HG02973 (cell line): ENCODE measurements at regions not wholly inside any gene's neighbourhood (a gene's known extent, or its start where the extent isn't known, plus 50 kb on each side); places are given as distances from the start of the nearest gene placed in this dataset.

Experiments
- ATAC-seq: cut with Tn5 transposase; IDR thresholded peaks from one replicate; pipeline ENCODE4 v1.9.1; 2021; ENCODE audit warnings: moderate library complexity; ENCODE audit not compliant: unreplicated experiment

DNA sequence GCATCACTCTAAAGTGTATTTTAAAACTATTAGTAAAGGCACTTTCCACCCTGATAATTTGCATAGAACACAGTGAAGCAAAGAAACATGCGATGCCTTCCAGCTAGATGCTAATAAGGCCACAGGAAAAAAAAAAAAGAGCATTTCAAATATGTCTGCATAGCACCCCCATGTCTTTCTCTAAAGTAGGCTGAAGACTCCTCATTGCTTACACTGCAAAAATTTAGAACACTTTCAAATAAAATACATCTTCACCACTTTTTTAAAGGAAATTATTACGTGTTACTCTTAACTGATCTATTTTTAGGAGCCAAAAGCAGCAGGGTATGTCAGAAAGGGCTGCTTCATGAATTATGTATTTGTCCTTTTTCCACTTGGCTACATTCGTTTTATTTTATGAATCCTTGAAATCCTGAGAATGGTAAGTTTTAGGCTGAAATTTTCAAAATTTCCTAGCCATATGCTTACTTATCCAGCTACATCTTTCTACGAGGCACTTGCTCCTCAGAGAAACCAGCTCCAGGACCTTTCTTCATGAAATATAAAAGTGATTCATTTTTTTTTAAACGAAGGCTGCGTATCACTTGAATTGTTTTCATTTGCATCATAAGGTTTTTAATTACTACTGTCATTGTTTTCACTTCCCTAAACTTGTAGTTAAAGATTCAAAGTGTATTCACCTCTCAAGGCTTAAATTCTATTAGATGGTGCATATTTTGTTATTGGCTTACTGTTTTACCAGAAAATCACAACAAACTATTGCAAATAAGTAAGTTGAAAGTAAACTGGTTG is 513.0 kb downstream of the PTPRC start:
- peak; percentile 73 for ATAC-seq

- ATAC-seq, result no peak
Measured at GRCh38 chr1:199152676-199153075, 513.8 kb downstream of the PTPRC start.

DNA sequence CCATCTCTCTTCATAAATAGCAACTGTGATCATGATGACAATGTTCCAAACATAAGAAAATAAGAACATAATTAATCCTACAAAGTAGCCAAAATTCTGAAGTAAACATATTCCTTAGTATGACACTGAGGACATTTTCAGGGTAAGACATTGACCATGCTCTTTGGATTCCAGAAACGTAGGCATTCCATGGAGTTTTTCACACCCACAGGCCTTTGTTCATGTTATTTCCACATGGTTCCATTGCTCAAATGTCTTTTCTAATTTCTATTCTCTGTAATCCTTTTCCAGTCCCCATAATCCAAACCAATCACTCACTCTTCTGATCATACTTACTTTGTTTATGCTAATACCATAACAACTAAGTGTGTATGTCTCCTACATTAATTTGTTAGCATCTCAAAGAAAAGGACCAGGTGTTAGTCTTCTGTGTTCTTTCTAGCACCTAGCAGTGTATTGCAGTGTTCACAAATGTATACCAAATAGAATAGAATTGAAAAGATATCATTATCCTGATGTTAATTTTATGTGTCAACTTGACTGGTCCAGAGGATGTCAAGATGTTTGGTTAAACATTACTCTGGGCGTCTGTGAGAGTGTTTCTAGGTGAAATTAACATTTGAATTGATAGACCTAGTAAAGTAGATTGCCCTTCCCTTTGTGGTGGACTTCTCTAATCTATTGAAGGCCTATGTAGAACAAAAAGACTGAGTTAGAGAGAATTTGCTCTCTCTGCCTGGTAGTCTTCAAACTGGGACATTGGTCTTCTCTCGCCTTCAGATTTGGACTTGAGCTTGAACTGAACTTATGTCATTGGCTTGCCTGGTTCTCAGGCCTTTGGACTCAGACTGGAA is 516.6 kb downstream of the PTPRC start:
- ATAC-seq, result no peak

DNA sequence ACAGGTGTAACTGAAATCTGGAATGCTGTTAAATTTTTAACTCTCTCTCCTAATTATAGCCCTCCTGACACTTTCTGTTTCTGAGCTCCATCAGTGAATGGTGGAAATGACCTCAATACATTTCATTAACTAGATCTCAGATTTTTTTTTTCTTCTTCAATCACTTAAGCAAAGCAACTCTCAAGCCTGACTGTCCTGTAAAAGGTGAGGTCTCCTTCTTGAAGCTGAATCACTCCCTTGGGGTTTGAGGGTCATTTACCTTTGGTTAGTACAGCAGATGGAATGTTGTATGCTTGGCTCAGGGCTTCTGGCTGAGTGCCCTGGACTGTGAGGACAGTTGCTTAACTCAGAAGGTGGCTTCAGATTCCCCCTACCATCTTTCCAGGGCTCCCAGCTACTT is 518.7 kb downstream of the PTPRC start:
- no peak for ATAC-seq

DNA sequence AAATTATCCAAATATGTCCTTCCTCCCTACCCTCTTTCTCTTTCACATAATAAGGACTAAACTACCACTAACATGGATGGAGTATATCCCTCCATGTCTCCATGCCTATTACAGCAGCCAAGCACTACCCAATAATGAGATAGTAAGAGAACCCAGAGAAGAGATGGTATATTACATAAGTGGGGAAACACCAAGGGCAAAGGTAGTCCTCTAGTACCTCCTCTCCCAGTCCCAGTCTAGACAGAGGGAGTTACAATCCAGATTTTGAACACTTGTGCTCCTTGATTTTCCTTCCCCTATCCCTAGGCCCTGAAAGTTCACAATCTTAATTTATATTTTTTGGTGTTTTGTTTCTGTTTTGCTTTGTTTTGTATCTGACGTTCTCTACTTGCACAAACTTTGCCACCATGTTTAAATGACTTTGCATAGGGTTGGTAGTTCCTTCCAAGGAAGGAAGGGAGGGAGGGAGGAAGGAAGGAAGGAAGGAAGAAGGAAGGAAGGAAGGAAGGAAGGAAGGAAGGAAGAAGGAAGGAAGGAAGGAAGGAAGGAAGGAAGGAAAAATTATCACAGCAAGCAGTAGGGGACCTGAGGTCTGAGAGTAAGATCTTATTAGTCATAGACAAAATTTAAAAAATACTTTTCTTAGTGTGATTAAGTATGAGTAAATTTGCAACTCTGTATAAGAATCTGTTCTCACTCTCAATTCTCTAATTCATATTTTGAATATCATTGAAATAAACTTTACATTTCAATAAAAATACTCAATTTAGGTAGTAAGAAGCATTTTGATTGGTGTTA is 521.9 kb downstream of the PTPRC start:
- ATAC-seq, result no peak

DNA sequence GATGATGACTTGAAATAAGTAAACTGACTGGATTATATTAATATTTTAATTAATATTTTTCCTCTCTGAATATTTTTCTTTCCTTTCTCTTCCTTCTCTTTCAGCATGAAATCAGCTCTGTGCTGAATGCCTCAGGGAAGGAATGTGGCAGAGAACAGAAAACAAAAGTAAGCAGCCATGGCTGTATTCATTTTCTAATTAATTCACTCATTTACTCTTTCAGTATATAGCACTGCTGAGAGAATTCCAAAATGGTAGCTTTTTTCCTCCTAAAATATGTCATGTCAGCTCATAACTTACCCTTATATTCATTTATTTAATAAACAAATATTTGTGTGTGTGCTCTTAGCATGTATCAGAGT is 522.5 kb downstream of the PTPRC start:
- no peak for ATAC-seq

GRCh38 chr1:199161766-199162303 is 523.0 kb downstream of the PTPRC start:
- ATAC-seq, result no peak

DNA sequence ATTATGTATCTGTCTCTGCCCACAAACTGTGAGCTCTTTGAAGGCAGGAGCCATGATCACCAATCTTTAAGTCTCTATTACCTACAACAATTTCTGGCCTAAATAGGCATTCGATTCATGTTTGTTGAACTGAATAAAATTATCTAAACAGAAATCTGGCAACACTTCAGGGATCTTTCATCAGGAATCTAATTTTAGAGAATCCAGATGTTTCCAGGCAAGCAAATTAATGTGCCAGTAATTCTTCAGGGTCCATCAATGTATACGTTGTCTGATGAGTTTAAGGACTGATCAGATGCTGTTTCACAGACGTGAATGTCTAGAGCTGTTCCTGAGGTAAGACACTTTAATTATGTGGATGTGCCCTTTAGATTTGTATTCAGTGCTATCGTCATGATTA is 524.4 kb downstream of the PTPRC start:
- ATAC-seq, result no peak

- no peak for ATAC-seq
Measured at GRCh38 chr1:199163670-199164069, 524.8 kb downstream of the PTPRC start.

- no peak for ATAC-seq
Measured at GRCh38 chr1:199167460-199167859, 528.6 kb downstream of the PTPRC start.

DNA sequence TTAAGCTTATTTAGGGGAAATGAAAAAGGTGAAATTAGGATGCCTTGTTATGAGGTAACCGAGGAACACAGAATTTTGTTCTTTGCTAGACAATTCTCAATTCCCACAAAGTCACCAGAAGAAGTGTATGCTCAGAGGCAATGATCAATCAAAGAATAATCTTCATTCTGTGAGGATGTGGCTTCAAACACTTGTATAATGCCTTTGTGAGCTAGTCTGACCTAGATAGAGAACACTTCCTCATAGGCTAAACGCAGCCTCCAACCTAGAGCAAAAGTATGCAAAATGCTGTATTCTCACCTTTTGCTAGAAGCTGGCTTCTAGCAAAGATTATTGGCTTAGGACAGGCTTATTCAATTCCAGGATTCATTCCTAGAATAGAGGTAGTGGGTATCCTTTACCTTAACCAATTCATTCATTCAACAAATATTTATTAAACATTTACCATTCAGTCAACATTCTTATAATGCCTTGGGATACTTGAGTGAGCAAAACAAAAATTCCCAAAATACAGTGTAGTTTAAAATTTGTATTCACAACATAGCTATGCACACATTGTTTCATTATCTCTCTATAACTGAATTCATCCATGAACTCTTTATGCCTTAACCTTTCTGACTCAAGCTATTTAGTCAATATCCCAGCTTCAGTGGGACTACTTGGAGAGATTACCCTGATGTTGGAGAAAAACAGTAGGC is 530.2 kb downstream of the PTPRC start:
- ATAC-seq, result no peak

DNA sequence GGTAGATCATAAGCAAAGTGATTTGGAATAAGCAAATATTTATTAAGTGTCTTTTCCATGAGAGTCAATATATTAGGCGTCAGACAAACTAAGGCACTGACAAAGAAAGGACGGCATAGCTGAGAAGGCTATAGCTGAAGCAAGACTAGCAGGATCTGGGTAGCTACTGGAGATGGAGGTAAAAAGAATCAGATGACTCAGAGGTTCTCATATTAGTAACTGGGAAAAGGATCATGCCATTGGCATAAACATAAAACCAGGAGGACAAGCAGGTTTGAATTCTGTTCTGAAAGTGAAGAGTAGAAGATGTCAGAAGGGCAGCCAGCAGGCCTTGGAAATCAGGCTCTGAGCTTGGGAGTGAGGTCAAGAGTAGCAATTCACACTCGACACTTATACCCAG is 531.9 kb downstream of the PTPRC start:
- no peak for ATAC-seq

DNA sequence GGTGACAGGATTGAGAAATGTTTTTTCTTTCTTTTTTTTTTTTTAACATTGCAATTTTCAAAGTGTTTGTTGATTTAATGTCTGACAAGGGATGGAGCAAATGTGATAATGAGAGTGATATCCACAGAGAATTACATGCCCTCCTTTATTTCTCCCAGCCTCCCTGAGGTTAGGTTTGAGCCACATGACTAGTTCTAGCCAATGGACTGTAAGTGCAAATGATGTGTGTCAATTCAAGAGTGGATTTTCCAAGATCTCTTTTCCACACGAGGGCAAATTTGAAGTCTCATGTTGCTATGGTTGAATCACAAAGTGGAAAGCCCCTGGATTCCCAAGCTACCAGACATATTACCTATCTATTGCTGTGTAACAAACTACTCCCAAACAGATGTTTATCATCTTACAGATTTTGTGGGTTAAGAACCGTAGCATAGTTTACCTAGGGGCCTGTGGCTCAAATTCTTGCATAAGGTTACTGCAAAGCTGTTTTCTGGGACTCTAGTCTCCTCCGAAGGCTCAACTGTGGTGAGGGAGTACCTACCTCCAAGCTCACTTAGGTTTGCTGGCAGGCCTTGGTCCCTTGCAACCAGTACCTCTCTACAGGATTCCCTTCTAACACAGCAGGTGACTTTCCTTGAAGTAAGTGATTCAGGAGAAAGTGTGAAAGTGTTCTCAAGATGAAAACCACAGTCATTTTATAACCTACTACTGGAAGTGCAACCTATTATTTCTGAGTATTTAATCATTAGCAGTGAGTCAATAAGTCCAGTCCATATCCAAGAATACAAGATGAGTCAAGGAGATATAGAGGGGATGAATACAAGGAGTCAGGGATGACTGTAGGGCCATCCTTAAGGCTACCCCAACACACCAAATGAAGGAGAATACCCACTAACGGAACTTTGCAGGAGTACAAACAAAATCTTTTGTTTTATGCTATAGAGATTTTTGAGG is 533.6 kb downstream of the PTPRC start:
- ATAC-seq, result peak; percentile 31

GRCh38 chr1:199173356-199173755 is 534.5 kb downstream of the PTPRC start:
- peak; percentile 94 for ATAC-seq

GRCh38 chr1:199174336-199174735 is 535.5 kb downstream of the PTPRC start:
- no peak for ATAC-seq

- no peak for ATAC-seq
Measured at GRCh38 chr1:199176713-199177112, 537.9 kb downstream of the PTPRC start.

GRCh38 chr1:199177241-199177640 is 538.4 kb downstream of the PTPRC start:
- ATAC-seq, result no peak

DNA sequence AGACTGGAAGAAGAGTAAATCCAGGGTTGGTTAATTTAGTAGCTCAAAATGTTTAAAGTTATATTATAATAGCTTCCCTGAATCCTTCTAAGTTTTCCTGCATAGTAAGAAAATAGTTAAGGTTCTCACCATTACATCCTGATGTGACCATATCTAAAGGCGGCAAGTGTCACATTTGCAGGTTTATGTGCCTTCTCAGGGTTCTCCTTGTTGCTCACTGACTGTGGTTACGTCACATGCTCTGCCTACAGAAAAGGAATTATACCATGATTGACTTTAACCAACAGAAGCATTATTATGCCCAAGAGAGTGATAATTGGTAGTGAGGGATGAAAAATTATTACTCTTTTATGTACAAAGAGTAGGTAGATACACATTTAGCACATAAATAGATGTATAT is 539.8 kb downstream of the PTPRC start:
- no peak for ATAC-seq

DNA sequence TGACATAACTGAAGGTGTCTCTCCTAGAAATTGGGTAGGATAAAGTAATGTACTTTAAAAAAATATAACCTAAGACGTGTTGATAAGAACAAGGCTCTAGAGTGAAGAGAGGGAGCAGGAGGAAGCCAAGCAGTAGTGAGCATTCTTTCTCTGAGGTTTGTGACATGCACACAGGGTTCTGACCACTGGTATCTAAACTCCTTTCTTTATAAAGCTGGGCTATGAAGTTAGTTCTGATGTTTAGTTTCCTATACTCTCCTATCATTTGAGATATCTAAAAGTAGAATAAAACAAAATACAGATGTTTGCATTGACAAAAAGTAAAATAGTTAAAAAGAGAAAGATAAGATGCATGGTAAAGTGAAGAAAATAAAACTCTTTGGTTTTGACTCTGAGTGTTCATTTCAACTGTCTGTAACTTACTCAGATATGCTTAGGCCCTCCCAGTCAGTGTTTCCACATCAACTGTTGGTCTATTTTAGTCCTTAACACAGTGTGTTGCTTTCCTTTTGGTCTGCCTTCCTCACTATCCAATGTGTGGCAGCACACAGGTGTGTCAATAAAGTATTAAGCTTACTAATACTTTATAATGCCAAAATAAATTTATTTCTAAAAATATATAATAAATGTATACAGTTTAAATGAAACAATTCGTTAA is 543.5 kb downstream of the PTPRC start:
- no peak for ATAC-seq
